ENCODE measurements at regions not wholly inside any gene's neighbourhood (a gene's known extent, or its start where the extent isn't known, plus 50 kb on each side); places are given as distances from the start of the nearest gene placed in this dataset.
"Not testable (repeated sequence)": the region's sequence is repeated elsewhere in the genome, so short reads cannot be mapped to it uniquely, and the experiment has no call there.

GRCh38 chr12:124706363-124706762 is 139.0 kb upstream of the NCOR2 start:
- DNase-seq (ENCODE audit: low read depth in 2 of 2), result no peak

DNA sequence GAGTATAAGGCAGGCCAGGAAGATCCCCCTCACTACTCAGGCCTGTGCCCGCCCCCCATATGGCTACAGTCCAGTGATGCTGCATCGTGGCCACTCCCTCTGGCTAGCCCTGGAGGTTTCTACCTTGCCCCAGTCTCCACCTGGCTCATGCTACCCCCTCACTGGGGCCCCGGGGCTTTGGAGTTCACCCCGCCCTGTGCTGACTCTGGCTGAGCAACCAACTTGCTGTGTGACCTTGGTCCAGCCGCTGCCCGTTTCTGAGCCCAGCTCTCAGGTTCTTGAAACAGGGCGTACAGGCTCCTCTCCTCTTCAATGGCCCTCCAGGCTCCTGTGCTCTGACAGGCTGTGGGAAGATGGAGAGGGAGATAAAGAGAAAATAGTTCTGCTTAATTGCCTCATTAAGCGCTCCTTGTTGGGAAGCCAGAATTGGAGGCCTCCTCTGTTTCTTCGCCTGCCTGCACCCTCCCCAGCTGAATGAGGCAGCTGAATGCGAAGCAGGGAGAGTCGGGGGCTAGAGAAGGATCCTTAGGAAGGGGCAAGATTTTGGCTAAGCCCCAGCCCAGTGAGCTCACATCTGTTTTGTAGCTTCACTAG is 138.2 kb upstream of the NCOR2 start:
- no peak for DNase-seq (ENCODE audit: low read depth in 2 of 2)

GRCh38 chr12:124704619-124705018 is 137.2 kb upstream of the NCOR2 start:
- no peak for DNase-seq (ENCODE audit: low read depth in 2 of 2)

DNA sequence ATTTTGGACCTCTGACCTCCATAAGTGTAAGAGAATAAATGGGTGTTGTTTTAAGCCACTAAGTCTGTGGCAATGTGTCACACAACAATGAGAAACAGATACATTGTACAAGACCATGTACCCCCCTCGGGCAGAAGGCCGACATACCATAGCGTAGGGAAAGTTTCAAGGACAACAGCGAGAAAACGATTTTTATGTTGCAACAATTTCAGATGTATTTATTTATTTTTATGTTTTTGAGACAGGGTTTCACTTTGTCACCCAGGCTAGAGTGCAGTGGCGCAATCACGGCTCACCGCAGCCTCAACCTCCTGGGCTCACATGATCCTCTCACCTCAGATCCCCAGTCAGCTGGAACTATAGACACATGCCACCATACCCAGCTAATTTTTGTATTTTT is 136.4 kb upstream of the NCOR2 start:
- no peak for DNase-seq (ENCODE audit: low read depth in 2 of 2)

DNA sequence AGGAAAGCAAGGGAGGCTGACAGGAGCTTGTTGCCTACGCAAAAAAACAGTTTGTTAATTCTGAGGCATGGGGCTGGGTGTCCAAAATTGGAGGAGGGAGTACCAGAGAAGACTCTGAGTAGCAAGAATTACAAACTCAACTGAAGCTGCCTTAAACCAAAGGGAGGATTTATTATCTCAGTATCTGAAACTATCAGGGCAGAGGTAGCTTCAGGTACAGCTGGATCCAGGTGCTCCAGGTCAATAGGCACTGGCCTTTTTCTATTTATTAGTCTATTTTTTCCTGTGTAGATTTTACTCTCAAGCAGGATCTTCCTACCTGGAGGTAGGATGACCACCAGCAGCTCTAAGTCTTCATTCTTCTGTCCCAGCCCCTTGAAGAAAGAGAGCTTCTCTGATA is 135.3 kb upstream of the NCOR2 start:
- no peak for DNase-seq (ENCODE audit: low read depth in 2 of 2)

DNA sequence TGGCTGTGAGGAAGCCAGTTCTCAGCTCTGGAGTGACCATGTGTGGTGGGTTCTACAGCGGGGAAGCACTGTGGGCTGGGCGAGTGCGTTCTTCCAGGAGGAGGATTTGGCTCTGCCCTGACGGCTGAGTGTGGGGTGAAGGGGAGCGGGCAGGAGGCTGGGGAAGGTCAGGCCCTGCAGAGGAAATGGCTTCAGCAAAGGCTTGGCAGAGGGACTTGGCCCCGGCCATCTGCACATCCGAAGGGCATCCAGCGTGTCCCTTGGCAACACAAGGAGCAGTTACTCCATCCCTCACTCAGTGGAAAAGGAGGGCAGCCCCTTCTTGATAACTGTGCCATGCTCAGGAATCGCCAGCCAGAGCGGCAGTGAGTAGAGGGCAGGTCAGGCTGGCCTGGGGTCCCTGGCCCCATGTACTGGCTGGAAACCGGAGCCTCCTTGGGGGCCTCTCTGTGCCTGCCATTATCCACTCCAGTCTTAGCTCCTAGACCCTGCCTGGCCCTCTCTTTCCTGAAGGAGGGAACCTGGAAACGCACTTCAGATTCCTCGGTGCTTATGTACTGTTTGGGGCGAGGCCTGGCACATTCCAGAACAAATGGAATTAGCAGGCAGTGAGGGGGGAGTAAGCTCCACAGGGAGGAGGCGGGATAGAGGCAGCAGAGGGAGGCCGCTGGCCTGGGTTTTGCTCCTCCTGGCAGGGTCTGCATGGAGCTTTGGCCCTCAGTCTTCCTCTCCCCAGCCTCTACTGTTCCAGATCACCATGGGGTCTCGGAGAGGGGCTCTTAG is 133.6 kb upstream of the NCOR2 start:
- DNase-seq (ENCODE audit: low read depth in 2 of 2), result no peak

- no peak for DNase-seq (ENCODE audit: low read depth in 2 of 2)
Measured at GRCh38 chr12:124699909-124700308, 132.5 kb upstream of the NCOR2 start.

DNA sequence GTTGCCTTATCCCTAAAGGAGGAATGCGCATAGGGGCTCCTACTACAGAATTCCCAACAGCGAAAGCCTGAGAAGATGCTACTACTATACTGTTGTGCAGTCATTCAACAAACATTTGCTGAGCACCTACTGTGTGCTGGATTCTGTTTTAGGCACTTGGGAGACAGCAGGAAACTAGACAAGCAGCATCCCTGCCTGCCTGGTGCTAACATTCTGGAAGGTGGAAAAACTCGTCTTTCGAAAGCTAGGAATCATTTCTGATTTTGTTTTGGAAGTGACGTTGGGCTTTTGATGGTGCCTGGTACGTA is 131.5 kb upstream of the NCOR2 start:
- DNase-seq (ENCODE audit: low read depth in 2 of 2), result no peak

GRCh38 chr12:124698211-124698997 is 131.0 kb upstream of the NCOR2 start:
- no peak for DNase-seq (ENCODE audit: low read depth in 2 of 2)

GRCh38 chr12:124697722-124698121 is 130.3 kb upstream of the NCOR2 start:
- DNase-seq (ENCODE audit: low read depth in 2 of 2), result not testable (repeated sequence)

DNA sequence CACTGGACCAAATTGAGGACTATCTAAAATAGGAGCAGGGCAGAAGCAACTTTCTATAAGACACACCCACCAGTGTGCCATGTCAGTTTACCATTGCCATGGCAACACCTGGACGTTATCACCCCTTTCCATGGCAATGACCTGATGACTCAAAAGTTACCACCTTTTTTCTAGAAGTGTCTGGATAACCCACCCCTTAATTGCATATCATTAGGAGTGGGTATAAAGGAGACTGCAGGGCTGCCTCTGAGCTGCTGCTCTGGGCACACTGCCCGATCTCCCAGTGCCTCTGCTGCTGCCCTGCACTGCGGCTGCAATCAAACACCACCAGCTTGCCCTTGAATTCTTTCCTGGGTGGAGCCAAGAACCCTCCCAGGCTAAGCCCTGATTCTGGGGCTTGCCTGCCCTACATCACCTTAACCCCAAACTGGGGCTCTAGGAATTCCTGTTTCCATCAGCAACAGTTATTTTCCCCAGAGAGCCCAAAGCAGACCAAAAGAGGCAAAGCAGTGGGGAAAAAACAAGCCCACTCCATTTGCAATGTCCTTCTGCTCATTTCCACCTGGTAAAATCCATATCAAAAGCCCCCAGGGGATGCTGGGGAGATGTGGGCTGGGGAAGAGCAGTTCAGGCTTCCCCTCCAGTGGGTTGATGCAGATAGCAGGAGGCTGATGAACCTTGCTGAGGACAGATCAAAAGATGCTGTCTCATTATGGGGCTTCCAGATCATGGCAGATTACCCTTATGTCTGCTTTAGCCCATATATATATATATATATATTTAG is 129.5 kb upstream of the NCOR2 start:
- no peak for DNase-seq (ENCODE audit: low read depth in 2 of 2)

DNA sequence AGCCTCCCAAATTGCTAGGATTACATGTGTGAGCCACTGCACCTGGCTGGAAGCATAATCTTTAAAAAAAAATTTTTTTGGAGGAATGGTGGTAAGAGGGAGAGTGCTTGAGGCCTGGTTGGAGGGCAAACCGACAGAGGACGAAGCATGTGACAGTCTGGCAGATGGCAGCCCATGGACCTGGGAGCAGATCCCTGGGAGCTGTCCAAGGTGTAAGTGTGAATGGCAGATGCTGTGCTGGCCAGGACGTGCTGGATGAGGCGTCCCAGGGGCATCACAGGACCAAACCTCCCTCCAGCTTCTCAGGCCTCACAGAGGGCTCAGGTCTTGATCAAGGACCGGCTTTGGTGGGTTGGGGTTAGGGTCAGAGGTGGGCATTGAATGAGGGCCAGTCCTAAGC is 128.4 kb upstream of the NCOR2 start:
- DNase-seq (ENCODE audit: low read depth in 2 of 2), result peak in 1 of 2 donors; percentile 48

DNA sequence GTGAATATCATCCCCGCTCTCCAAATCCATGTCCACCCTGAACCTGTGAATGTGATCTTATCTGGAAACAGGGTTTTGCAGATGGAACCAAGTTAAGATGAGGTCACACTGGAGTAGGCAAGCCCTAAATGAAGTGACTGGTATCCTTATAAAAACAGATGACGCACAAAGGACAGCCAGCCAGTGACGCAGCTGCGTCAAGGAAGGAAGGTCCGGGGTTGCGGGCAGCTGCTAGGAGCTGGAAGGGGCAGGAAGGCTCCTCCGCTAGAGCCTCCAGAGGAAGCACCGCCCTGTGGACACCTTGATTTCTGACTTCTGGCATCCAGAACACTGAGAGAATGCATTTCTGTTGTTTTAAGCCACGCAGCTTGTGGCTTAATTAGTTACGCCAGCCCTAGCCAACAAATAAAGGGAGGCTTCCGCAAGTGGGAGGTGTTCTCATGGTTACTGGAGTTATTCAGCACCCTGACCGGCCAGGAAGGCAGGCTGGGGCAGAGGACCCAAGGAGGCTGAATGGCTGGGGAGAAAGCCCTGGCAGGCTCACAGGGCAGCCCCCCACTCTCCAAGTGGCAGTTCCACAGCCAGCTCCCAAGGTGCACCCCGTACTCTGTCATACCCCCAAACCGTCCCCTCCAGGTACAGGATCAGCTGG is 127.6 kb upstream of the NCOR2 start:
- peak in 1 of 2 donors; percentile 85 for DNase-seq (ENCODE audit: low read depth in 2 of 2)

- no peak for DNase-seq (ENCODE audit: low read depth in 2 of 2)
Measured at GRCh38 chr12:124694250-124694649, 126.8 kb upstream of the NCOR2 start.

DNA sequence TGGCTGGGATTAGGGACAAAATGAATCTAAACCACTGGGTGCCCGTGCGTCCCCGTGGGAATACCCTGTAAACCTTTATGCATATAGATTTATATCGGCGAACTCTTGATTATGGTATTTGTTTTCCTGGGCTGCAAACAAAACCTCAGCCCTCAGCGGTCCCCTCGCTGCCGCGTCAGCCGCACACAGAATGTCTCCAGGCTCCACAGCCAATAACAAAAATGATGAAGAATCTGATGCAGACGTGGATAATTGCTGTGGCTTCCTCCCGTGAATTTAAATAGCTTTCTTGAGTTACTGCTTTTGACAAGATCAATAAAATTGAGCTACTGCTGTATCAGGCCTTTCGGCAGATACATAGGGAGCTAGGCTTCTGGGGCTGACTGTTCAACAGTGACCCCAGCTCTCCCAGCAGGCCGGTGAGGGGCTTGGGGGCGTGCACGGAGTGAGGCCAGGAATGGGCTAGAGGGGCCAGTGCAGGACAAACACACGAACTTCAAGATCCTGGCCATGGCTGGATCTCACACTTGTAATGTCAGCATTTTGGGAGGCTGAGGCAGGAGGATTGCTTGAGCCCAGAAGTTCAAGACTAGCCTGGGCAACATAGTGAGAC is 125.8 kb upstream of the NCOR2 start:
- no peak for DNase-seq (ENCODE audit: low read depth in 2 of 2)

DNA sequence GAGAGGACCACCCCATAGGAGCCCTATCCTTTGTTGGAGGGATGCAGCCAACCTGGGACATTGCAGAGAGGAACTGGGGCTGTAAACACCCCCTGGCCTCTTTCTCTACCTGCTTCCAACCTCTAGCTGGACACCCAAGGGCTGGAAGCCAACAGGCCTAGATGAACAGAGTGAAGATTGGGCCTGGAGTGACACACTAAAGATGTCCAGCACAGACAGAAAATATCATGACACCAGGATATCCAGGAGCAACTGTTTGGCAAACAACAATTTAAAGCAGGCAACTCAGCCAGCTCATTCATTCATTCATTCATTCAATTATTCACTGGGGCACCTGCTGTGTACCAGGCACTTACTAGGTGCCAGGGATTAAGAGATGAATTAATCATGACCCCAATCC is 125.0 kb upstream of the NCOR2 start:
- no peak for DNase-seq (ENCODE audit: low read depth in 2 of 2)

DNA sequence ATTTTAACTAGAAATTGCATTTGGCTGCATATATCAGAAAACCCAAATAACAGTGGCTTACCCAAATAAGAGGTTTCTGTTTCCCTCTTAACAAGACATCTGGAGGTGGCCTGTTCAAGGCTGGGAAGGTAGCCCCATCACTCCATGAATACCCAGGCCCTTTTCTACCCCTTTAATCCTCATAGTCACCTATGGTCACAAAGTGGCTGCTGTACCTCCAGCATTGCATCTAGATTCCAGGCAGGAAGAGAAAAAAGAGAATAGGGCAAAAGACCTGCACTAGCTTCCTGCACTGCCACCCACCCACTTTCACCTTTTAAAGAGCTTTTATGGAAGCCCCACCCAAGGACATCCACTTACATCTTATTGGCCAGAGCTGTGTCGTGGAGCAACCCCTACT is 124.0 kb upstream of the NCOR2 start:
- DNase-seq (ENCODE audit: low read depth in 2 of 2), result no peak

DNA sequence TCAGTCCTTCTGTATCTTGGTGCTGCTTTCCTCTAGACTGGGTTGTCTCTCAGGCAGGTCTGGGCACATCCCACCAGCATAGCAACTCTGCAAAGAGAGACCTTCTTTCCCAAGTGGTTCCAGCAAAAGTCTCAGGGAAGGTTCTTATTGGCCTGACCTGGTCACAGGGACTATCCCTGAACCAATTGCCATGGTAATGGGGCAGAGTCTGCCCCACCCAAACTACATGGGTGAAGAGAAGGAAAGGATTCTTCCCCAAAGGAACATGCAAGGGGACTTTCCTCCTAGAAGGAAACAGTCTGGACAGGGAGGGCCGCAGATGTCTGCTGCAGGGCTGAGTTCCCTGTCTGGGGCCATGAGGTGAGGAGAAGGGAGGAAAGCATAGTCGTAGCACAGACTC is 122.2 kb upstream of the NCOR2 start:
- DNase-seq (ENCODE audit: low read depth in 2 of 2), result no peak

GRCh38 chr12:124688356-124688992 is 121.1 kb upstream of the NCOR2 start:
- peak; percentile 47 to 56 for DNase-seq (ENCODE audit: low read depth in 2 of 2)

DNA sequence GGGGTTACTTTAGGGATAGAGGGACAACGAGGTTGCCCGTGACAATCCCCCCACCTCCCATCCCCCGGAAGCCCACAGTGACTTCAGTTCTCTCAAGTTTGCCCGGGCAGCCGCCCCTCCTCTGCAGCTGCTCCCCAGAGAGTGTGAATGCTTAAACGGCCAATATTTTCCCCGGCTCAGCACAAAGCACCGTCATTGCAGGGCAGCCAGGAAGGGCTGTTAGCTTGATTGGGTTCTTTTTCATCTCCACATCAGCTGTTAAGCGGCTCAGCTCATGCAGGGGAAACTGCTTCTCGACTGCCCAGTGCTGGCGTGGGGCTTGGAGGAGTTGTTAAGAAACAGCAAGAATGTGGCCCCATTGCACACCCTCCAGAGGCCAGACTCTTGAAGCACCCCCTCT is 120.5 kb upstream of the NCOR2 start:
- peak in 1 of 2 donors; percentile 51 for DNase-seq (ENCODE audit: low read depth in 2 of 2)
